Testis (tissue), 2 donors: ENCODE measurements at regions not wholly inside any gene's neighbourhood (a gene's known extent, or its start where the extent isn't known, plus 50 kb on each side); places are given as distances from the start of the nearest gene placed in this dataset.

Experiments used
- POLR2A ChIP-seq: fragments of 450-650 bp; IDR thresholded peaks from one replicate; pipeline ENCODE4 v1.6.1; 2017; ENCODE audit warnings: antibody characterized with exemption, mild to moderate bottlenecking, moderate library complexity
- TF ChIP-seq, protein P1 (sequence below), 3 experiments: fragments of 450-650 bp in 2 of 3; fragments of 200-600 bp in 1 of 3; sonication (generic) in 1 of 3; IDR thresholded peaks; one replicate each; pipeline ENCODE4 v1.5.1; 2016 to 2019; ENCODE audit warnings: antibody characterized with exemption in 3 of 3, mild to moderate bottlenecking in 2 of 3, moderate library complexity in 1 of 3

DNA sequence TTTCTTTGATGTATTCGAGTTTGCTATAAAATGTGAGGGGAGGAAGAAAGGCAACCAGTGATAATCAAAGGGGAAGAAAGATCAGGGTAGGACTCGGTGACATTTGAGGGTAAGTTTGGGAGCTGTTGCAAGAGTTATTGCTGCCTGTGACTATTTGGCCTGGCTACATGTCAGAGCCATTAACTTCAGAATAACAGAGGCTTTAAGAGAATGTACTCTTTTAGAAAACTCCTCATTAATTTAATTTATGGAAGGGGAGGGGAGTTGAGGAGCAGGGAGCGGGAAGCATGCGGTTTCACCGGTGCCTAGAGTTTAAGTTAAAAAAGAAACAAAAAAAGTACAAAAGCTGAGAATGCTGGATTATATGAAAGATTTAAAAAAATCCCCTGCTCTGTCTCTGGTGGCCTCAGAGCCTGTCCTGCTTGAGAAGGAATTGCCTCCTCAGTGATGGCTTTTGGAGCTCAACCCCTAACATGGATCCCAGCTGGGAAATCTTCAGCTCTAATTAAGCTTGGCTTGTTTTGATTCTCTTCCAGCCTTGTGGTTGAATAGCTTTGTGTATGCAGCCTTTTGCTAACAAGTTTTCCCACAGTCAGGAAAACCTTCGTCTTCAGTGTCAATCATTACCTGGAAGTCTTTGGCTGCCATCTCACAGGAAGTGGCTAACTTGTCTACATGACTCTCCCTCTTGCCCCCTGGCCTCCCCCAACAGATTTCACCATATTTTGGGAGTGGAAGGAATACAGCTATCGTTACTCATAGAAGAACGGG lies 238.2 kb downstream of the SOX4 start:
- TF ChIP-seq, protein P1, sequence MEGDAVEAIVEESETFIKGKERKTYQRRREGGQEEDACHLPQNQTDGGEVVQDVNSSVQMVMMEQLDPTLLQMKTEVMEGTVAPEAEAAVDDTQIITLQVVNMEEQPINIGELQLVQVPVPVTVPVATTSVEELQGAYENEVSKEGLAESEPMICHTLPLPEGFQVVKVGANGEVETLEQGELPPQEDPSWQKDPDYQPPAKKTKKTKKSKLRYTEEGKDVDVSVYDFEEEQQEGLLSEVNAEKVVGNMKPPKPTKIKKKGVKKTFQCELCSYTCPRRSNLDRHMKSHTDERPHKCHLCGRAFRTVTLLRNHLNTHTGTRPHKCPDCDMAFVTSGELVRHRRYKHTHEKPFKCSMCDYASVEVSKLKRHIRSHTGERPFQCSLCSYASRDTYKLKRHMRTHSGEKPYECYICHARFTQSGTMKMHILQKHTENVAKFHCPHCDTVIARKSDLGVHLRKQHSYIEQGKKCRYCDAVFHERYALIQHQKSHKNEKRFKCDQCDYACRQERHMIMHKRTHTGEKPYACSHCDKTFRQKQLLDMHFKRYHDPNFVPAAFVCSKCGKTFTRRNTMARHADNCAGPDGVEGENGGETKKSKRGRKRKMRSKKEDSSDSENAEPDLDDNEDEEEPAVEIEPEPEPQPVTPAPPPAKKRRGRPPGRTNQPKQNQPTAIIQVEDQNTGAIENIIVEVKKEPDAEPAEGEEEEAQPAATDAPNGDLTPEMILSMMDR (IDR thresholded peaks at IDR 0.05), result no peak
- no peak for TF ChIP-seq POLR2A
